ENCODE measurements at regions not wholly inside any gene's neighbourhood (a gene's known extent, or its start where the extent isn't known, plus 50 kb on each side); places are given as distances from the start of the nearest gene placed in this dataset.
A peak's percentile ranks its signal among the peaks of the same experiment; 100 is the strongest.

DNA sequence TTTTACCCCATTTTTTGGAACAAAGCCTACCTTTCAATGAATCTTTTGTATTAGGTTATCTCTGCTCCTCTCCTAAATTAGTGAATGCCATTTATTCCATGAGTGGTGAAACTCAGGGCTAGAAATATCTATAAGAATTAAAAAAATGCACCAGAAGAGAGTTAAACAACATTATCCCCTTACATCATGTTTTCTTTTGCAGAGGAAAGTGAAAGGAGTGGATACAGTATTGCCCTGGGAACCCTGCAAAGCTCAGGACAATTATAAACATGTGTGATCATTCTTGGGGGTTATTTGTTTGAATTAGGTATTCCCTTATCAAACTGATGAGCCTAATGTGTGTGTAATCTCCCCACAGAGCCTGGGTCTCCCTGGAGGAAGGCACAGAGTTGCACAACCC, 559.2 kb downstream of the RNF144A start:
- DNase-seq = no peak

DNA sequence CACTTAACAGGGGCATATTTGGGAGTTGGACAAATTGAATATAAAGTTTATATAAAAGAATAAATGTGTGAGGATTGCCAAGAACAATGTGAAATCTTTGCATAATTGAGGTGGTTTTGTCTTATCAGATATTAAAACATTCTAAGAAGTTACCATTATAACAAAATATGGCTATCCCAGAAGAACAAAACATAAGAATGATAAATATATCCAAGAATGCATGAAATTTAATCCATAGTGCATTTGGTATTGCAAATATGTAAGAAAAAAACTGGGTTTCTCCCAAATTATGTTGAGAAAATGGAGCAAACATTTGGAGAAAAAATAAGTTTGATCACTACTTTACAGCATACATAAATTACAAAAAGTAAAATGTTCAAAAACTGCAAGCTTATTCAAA, 562.4 kb downstream of the RNF144A start:
- DNase-seq = no peak

DNA sequence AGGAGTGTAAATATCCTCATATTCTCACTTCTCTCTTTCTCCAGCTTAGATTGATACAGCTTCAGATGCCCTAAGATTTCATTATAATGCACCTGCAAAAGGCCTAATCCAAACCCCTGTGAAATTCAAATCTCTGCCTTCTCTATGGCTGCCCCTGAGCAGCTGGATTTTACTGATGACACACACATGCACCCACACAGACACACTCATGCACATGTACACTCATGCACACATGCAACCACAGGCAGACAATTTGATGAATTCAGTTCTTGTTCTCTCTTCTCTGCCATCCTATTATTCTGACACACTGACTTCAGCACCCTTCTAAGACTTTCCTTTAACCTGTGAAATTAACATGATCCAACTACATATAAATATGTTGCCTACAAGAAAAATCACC, 563.2 kb downstream of the RNF144A start:
- no peak for DNase-seq

DNA sequence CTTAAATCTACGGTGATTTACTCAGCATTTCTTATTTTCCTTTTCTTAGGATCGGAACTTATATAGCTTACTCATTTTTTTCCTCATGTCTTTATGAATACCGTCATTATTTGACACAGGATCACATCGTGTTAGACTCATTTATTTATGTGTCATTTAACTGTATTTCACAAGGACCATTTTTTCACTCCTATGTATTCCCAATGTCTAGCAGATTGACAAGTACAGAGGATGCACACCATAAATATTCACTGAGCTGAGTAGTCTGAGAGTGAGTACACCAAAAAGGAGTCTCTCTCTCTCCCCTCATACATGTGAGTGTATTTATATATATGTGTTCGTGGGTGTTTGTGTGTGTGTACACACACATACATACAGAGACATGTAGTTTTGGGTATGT, 573.5 kb downstream of the RNF144A start:
- DNase-seq = no peak

DNA sequence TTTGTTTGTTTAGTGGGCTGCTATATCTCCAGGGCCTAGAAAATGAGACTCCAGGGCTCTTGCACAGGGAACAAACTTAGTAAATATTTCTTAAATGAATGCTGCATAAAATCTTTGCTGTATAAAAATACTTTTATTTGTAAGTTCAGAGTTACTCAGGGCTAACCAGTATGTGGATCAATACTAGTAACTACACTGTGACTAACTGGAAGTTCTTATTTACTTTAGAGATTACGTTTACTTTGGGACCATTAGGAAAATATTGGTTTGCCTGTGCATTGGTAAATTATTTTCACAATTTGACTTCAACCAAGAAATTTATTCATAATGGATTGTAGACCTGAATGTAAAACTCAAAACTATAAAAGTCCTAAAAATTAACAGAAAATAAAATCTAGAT, 575.5 kb downstream of the RNF144A start:
- no peak for DNase-seq

DNA sequence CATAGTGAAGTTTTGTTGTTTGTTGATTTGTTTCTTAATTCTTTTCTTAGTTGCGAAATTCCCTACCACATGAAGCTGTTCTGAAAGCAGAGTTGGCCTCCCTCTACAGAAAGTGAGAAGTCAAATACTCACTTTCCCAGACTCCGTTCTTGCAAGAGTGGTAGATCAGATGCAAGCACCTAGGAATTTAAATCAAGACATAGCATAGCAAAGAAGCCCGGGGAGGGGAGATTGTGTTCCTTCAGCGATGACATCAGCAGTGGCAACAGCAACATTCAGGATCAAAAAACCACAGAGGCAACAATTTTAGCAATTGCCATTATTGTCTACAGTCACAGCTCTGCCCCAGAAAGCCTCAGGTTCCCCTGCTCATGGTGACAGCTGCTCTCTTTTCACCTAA, 580.0 kb downstream of the RNF144A start:
- DNase-seq = no peak

DNA sequence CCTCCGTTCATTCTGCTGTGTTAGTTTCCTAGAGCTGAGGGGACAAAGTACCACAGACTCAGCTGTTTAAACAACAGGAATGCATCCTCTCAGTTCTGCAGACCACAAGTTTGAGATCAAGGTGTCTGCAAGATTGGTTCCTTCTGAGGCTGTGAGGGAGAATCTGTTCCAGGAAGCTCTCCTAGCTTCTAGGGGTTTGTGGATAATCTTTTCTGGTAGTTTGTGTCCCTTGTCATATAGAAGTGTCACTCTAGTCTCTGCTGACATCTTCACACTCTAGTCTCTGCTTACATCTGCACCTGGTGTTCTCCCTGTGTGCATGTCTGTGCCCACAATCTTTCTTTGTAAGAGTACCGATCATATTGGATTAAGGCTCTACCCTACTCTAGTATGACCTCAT, 581.8 kb downstream of the RNF144A start:
- no peak for DNase-seq

DNA sequence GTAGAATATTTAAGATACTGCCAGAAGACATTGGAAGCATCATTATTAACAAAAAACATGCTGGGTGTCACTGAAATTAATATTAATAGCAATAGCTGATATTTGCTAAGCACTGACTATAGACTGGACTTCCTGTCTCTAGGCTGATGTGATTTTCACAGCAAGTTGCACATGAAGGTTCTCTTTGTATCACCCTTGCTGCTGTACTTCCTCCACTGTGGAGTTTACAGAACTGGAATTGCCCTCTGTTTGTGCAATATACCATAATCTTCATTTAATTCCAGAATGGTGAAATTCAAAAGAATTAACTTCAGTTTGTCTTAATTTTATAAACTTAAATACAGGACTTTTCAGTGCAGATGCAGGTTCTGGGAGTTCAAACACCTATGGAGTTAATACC, 585.1 kb downstream of the RNF144A start:
- no peak for DNase-seq

DNA sequence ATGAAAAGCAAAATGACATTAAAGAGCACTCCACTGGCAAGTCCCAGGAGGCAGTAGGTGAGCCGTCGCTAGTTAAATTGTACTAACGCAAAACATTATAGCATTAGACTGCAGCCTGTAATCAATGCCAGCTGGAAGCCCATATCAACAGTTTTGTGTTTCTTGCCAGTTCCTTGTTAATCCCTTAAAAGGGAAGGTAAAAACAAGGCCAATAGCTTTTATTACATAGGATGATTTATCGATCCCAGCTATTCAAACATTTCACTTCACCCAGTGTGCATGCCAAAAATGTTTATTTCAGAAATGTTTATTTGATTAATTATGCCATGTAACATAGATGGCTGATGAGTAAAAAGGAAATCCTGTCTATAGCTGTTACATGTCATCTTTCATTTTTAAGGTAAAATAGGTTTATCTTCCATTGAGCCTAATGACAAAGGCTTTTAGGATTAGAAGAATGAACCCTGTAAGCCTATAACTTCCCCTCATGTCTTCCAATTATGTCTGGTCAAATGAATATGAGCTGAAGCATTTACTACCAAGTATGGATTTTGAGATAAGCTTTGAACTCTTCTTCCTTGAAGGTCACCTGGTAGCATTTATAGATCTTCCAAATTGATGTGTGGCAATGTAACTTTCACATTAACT, 591.2 kb downstream of the RNF144A start:
- DNase-seq = no peak

DNA sequence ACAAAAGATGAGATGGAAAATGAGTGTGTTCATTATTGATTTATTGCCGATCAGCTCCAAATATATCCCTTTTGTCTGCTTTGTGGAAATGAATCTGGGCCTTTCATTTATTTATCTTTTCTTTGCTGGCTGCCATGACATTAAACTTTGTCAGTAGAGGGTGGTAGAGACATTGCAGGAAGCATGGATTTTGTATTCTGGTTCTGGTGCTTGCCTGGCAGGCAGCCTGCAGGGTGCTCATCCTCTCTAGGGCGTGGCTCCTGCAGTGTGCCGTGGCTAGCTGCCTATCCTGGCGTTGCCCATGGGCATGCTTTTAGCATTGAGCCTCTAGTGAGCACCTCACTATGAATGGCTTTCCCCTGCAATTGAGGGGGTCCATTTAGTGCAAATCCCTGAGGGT, 593.1 kb downstream of the RNF144A start:
- DNase-seq = no peak

DNA sequence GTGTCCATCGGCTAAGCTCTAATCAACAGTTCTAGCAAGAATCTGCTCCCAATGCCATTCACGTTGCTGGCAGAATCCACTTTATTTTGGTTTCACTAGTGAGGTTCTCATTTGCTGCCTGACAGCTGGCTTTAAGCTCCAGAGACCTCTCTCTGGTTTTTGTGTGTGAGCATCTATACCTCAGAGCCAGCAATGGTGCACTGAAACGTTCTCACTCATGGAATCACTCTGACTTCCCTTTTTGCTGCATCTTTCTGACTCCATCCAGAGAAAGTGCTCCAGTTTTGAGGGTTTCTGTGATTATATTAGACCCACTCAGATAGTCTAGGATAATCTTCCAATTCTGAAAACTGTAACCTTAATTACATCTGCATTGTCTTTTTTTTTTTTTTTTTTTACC, 596.6 kb downstream of the RNF144A start:
- DNase-seq = no peak

DNA sequence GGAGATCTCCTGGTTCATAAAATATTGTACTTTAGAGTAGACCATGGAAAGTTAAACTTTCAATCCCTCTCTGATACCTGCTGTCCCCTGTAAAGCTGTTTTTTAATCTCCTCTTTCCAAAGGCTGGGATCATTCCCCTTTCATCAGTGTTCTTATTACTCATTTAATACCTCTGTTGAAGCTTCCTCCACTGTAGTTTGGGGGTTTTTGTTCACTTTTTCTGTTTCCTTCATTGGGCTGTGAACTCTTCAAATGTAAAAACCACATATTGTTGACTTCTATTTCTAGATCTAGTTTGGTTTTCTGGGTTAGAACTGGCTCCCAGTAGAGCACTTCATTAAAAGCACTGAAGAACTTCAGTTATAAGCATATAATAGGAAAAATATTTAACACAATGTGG, 598.1 kb downstream of the RNF144A start:
- DNase-seq = no peak

DNA sequence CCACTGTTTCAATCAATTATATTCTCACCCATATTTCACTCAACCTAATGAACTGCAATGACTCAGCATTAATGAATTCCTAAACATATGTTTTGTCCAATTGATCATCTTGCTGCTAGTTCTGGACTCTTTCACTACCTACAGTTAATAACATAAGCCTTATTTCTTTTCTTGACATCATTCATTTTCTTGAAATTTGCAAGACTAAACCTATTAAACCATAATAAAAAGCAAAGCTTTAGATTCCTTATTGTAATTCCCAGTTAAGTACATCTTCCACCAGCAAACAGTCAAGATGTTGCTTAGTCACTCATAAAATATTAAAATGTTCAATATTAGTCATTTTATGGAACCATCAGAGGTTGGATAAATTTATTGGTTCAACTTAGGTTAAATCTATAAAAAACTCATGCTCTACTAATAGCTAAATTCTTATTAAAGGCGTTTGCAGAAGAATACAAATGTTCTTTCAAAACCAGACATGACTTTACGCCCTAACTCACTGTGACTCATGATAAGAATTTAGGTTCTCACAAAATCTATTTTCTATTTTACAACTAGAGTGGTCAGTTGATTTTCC, 599.4 kb downstream of the RNF144A start:
- DNase-seq = no peak

DNA sequence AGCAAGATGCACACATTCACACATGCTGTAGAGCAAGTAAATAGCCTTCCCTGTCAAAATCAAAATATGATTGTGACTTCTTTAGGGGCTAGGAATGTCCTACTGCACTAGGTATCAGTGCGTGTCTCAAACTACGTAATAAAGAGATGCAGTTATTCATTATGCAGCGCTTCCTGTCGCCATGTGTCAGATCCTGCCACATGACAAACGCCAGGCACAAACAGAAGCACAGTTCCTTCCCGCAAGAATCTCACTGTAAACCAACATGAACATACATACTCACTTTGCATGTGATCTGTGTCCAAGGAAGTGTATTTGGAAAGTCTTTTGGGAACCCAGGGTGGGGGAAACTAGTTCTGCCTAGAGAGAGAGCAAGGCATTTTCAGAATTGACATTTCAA, 599.9 kb downstream of the RNF144A start:
- DNase-seq = no peak

DNA sequence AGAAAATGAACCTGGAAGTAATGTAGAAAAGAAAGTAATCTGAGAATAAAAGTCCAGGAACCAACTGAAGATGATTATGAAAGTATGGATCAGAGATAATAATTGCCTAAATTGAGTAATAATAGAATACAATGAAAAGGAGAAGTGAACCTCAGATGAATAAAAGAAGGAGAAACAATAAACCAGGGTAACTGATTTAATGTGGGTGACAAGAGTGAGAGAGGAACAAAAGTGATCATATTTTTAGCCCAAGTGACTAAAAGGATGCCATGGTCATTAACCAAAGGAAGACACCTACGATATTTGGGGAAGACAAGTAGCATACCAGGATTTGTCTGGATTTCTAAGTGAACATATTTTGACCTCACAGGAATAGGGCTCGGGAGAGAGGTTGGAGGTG, 600.6 kb downstream of the RNF144A start:
- DNase-seq = no peak

DNA sequence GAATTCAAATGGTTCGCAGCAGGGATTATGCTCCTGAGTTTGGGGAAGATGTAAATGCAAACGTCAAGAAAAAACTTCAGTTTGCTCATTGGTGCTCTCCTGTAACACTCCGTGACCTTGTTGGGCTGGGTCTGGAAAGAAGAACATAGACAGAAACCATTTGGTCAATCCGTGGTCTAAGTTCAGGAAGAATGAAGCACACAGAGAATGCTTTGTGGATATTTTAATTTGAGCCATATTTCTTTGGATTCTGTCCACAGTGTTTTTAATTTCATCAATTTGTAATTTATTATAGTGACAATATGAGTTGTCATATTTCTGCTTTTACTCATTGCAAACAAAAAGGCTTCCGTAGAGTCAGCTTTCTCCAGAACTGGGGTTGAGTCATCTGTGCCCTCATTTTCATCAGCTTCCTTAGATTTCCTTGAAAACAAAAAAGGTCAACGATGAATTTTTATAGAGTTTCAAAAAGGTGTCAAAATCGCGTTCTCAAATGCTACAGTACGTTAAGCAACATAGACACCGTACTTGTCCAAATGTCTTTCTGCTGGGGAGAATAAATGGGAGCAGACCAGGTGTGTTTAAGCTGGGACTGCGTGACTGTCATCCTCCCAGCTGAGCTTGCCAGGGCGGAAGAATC, 606.4 kb downstream of the RNF144A start:
- DNase-seq = no peak

DNA sequence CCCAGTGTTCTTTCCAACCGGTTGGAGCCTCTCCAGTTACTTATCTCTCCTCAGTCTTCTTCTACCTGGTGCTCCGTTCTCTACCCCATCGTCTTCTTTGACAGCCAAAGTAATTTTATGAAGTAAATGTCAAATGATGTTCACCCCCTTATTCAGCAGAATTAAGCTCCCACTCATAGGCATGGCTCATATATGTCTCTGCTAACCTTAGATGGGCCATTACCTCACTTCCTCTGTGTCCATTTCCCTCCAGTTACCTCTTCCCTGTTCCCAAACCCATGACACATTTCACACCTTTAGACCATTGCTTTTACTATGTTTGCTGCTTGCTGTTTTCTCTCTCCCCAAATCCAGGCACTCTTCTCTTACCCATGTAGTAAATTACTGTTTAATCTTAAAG, 607.0 kb downstream of the RNF144A start:
- DNase-seq = no peak

DNA sequence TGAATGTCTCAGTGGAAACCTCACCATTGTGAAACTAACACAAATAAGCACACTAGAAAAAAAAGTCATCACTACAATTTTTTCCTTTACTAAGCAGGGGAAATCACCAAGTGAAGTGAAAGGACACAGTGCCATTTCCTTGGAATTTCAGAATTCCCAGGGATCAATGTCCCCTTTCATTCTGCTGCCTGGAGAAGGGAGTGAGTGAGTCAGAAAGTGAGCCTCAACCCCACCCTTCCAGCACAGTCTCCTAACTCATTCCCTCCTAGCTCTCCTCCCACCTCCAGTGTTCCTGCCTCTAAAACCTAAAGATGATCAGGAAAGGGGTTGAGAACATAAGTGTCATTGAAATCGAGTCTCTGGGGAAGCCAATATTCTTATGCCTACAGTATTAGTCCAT, 608.5 kb downstream of the RNF144A start:
- DNase-seq = no peak

DNA sequence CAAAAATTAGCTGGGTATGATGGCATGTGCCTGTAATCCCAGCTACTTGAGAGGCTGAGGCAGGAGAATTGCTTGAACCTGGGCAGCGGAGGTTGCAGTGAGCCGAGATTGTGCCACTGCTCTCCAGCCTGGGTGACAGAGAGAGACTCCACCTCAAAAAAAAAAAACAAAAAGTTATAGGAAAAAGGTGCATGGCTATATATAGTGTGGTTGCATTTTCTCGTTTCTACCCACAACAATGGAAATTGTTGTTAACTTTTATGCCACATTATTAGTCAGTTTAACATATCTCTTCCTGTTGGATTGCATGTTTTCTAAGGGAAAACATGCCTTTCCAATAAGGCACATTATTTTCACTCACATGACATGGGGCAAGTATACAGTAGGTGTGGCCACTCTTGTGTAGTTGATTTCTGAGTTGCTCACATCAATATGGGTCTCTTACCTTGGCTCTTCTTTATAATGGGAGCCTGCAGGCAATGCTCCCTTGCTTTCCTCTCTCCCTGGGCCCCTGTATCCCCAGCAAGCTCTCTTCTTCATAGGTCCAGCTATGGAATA, 610.0 kb downstream of the RNF144A start:
- DNase-seq = no peak

DNA sequence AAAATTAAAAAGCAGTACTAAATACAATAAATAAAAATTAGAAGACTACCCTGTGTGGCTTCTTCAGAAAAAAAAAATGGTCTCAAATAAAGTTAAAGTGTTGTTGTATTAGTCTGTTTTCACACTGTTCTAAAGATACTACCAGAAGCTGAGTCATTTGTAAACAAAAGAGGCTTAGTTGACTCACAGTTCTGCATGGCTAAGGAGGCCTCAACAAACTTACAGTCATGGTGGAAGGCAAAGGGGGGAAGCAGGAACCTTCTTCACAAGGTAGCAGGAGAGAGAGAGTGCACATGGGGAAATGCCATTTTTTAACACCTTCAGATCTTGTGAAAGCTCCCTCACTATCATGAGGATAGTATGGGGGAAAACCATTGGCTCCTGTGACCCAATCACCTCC, 612.8 kb downstream of the RNF144A start:
- DNase-seq = no peak

DNA sequence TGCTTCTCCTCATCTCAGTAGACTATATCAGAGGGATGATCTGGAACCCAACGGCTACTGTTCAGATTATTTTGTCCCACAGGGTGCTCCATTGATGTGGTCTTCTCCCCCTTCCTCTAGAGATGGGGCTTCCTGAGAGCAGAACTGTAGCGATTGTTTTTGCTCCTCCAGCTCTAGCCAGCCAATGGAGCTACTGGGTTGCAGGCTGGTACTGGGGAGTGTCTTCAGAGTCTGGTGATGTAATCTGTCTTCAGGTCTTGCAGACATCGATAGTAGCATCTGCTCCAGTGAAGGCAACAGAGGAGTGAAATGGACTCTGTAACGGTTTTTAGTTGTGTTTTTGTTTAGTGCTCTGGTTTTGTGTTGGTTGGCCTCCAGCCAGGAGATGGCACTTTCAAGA, 621.9 kb downstream of the RNF144A start:
- DNase-seq = no peak

DNA sequence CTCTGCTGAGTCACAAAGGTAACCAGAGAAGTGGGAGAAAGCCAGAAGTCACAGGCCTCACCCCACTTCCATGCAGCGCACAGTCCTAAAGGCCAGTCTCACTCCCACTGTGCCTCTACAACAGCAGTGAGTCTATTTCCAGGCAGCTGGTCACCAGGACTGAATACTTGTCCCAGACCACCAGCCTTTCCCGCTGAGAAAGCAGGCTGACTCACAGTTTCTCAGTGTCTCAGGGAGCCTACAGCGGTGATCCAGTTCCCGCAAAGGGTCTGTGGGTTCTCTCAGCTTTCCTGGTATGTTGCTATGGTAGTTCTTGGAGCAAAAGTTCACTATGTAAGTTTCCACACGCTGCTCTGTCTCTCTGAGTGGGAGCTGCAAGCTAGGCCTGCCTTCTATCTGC, 622.5 kb downstream of the RNF144A start:
- DNase-seq = no peak

DNA sequence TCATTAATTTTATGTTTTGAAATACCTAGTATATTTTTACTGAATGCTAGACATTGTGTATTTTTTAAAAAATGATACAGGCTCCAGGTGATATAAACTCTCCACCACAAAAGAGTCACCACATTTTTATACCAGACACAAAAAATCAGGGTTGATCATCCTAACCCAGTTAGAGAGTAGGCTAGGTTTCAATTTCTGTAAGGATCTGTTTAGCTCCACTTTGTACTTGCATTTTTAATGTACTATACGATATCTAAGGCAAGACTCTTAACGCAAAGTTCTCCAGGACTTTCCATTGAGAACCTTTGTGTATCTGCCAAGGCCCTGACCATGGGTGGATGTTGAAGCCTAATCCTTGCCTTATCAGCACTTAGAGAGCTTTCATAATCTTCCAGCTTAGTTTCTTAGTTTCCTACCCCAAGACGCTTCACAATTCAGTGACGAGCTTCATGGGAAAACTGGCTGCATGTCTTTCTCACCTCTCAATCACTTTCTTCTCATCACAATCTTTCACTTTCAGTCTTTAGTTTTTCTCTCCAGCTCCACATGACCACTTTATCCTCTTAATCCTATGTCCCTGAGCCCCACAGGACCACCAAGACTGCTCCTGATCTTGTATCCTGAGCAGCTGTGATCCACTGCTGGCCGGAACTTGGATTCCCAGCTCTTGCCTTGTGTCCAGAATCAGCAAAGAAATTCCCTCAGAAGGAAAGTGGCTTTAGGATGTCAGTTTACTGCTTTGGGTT, 635.8 kb downstream of the RNF144A start:
- no peak for DNase-seq

DNA sequence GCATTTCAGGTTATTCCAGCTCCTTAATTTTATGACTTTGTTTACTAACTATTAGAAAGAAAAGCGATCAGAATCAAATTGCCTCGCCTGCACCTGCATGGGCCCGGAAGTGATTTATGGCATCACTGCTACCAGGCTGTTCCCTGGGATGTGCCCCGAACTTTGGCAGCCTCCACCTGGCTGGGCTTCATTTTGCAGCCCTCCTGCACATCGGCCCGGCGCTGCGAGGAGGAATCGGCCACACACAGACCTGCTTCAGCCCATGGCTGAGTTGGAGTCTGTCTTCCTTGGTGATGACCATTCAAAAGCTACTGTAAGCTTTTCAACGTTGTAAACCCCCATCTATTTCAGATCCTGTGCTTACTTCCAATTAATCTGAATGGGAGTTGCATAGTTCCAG, 638.0 kb downstream of the RNF144A start:
- DNase-seq = peak; percentile 32

All from NCI-H510A treated with DMSO at 0.1 percent for 48 hours (cell line).